H9 (cell line): ENCODE measurements at regions not wholly inside any gene's neighbourhood (a gene's known extent, or its start where the extent isn't known, plus 50 kb on each side); places are given as distances from the start of the nearest gene placed in this dataset.

Experiments used
- DNase-seq: peaks from one replicate; pipeline ENCODE4 v3.0.0-alpha.2; 2017
- H2AFZ ChIP-seq: one replicate; pipeline ENCODE4 v1.6.1; 2013; ENCODE audit warnings: mild to moderate bottlenecking, low read length, control low read depth, moderate library complexity
- H2AK5ac ChIP-seq: 2 replicates; pipeline ENCODE4 v1.6.1; 2013; ENCODE audit warnings: low read length, control low read depth, mixed read lengths; ENCODE audit not compliant: insufficient read length
- H2BK120ac ChIP-seq: one replicate; pipeline ENCODE4 v1.6.1; 2013; ENCODE audit warnings: low read depth, mild to moderate bottlenecking, low read length, control low read depth, inconsistent platforms; ENCODE audit not compliant: poor library complexity, severe bottlenecking
- H2BK12ac ChIP-seq: 2 replicates; pipeline ENCODE4 v1.6.1; 2013; ENCODE audit warnings: low read length, control low read depth, mixed read lengths, low read depth; ENCODE audit not compliant: insufficient read length
- H2BK15ac ChIP-seq: 2 replicates; pipeline ENCODE4 v1.6.1; 2013; ENCODE audit warnings: low read depth, low read length, control low read depth
- H2BK20ac ChIP-seq: one replicate; pipeline ENCODE4 v1.6.1; 2013; ENCODE audit warnings: low read depth, mild to moderate bottlenecking, low read length, control low read depth, inconsistent platforms; ENCODE audit not compliant: poor library complexity, severe bottlenecking
- H2BK5ac ChIP-seq: 2 replicates; pipeline ENCODE4 v1.6.1; 2013; ENCODE audit warnings: low read length, control low read depth, mixed read lengths; ENCODE audit not compliant: insufficient read length
- H3K14ac ChIP-seq: 2 replicates; pipeline ENCODE4 v1.6.1; 2013; ENCODE audit warnings: low read length, control low read depth; ENCODE audit not compliant: insufficient read depth
- H3K18ac ChIP-seq: 2 replicates; pipeline ENCODE4 v1.6.1; 2013; ENCODE audit warnings: low read depth, mild to moderate bottlenecking, mixed read lengths, low read length, control low read depth; ENCODE audit not compliant: insufficient read length
- H3K23ac ChIP-seq: 2 replicates; pipeline ENCODE4 v1.6.1; 2013; ENCODE audit warnings: low read length, control low read depth, mixed read lengths, low read depth; ENCODE audit not compliant: insufficient read length
- H3K23me2 ChIP-seq: 2 replicates; pipeline ENCODE4 v1.6.1; 2013; ENCODE audit warnings: low read depth, mild to moderate bottlenecking, mixed read lengths, low read length, control low read depth; ENCODE audit not compliant: insufficient read length, poor library complexity, severe bottlenecking
- H3K27ac ChIP-seq: 2 replicates; pipeline ENCODE4 v1.5.1; 2013; ENCODE audit warnings: low read length, control low read depth, mixed read lengths, low read depth; ENCODE audit not compliant: insufficient read length
- H3K27me3 ChIP-seq: 2 replicates; pipeline ENCODE4 v1.6.1; 2013; ENCODE audit warnings: low read length, control low read depth, inconsistent platforms; ENCODE audit not compliant: insufficient read depth
- H3K4ac ChIP-seq: 2 replicates; pipeline ENCODE4 v1.6.1; 2013; ENCODE audit warnings: low read depth, mild to moderate bottlenecking, control low read depth, inconsistent platforms, low read length, moderate library complexity
- H3K4me1 ChIP-seq: 2 replicates; pipeline ENCODE4 v1.6.1; 2013; ENCODE audit warnings: low read length, control low read depth, inconsistent platforms; ENCODE audit not compliant: insufficient read depth
- H3K4me2 ChIP-seq: 2 replicates; pipeline ENCODE4 v1.6.1; 2013; ENCODE audit warnings: low read length, control low read depth, mixed read lengths; ENCODE audit not compliant: insufficient read length, insufficient read depth
- H3K56ac ChIP-seq: 2 replicates; pipeline ENCODE4 v1.6.1; 2013; ENCODE audit warnings: low read depth, mild to moderate bottlenecking, mixed read lengths, low read length, control low read depth; ENCODE audit not compliant: insufficient read length
- H3K79me1 ChIP-seq: 2 replicates; pipeline ENCODE4 v1.6.1; 2013; ENCODE audit warnings: low read depth, mild to moderate bottlenecking, moderate library complexity, low read length, control low read depth, inconsistent platforms; ENCODE audit not compliant: insufficient read depth, poor library complexity, severe bottlenecking
- H3K79me2 ChIP-seq: 2 replicates; pipeline ENCODE4 v1.6.1; 2013; ENCODE audit warnings: low read length, control low read depth, inconsistent platforms; ENCODE audit not compliant: insufficient read depth
- H3K9ac ChIP-seq: 2 replicates; pipeline ENCODE4 v1.6.1; 2013; ENCODE audit warnings: low read length, control low read depth, mixed read lengths; ENCODE audit not compliant: insufficient read length; ENCODE audit errors: extremely low read depth
- H3K9me3 ChIP-seq: one replicate; pipeline ENCODE4 v1.6.1; 2013; ENCODE audit warnings: low read depth, low read length, inconsistent platforms; ENCODE audit not compliant: control insufficient read depth
- H3T11ph ChIP-seq: one replicate; pipeline ENCODE4 v1.6.1; 2013; ENCODE audit warnings: mild to moderate bottlenecking, low read length, control low read depth, inconsistent platforms
- H4K20me1 ChIP-seq: one replicate; pipeline ENCODE4 v1.6.1; 2013; ENCODE audit not compliant: control insufficient read depth, insufficient read length, insufficient read depth
- H4K5ac ChIP-seq: 2 replicates; pipeline ENCODE4 v1.6.1; 2013; ENCODE audit warnings: low read depth, mild to moderate bottlenecking, mixed read lengths, low read length, control low read depth; ENCODE audit not compliant: insufficient read length
- H4K8ac ChIP-seq: replicated peaks from 2 replicates; pipeline ENCODE4 v1.6.1; 2013; ENCODE audit warnings: low read length, control low read depth, mixed read lengths, low read depth; ENCODE audit not compliant: insufficient read length
- H4K91ac ChIP-seq: 2 replicates; pipeline ENCODE4 v1.6.1; 2013; ENCODE audit warnings: low read depth, mild to moderate bottlenecking, moderate library complexity, mixed read lengths, low read length, control low read depth; ENCODE audit not compliant: insufficient read length
- H3K27ac Mint-ChIP-seq, 3 experiments: 2 replicates in 2 of 3; 3 replicates in 1 of 3; pipeline ENCODE4 v1.8.0; 2020 to 2021; ENCODE audit warnings: mixed read lengths in 3 of 3, mild to moderate bottlenecking in 1 of 3, moderate library complexity in 1 of 3
- H3K27me3 Mint-ChIP-seq: 2 replicates; pipeline ENCODE4 v1.8.0; 2021; ENCODE audit warnings: low read depth, mild to moderate bottlenecking, moderate library complexity, mixed read lengths
- H3K36me3 Mint-ChIP-seq, 3 experiments: 2 replicates in 2 of 3; 3 replicates in 1 of 3; pipeline ENCODE4 v1.8.0; 2020 to 2021; ENCODE audit warnings: low read depth in 3 of 3, mixed read lengths in 3 of 3; ENCODE audit not compliant: insufficient read depth in 1 of 3
- H3K4me1 Mint-ChIP-seq, 2 experiments: 2 replicates each; pipeline ENCODE4 v1.8.0; 2020; ENCODE audit warnings: mixed read lengths in 2 of 2
- H3K4me3 Mint-ChIP-seq, 2 experiments: 2 replicates in 1 of 2; 3 replicates in 1 of 2; pipeline ENCODE4 v1.8.0; 2020 to 2021; ENCODE audit warnings: mild to moderate bottlenecking in 2 of 2, mixed read lengths in 2 of 2, moderate library complexity in 1 of 2
- H3K9me3 Mint-ChIP-seq, 2 experiments: 2 replicates in 1 of 2; 3 replicates in 1 of 2; pipeline ENCODE4 v1.8.0; 2020; ENCODE audit warnings: mild to moderate bottlenecking in 2 of 2, mixed read lengths in 2 of 2, moderate library complexity in 1 of 2
- TF ChIP-seq, protein P1 (sequence below): fragments of 200-600 bp; sonication (generic); conservative IDR thresholded peaks from 3 replicates; pipeline ENCODE4 v1.8.0; 2021; ENCODE audit warnings: antibody characterized with exemption, mild to moderate bottlenecking

DNA sequence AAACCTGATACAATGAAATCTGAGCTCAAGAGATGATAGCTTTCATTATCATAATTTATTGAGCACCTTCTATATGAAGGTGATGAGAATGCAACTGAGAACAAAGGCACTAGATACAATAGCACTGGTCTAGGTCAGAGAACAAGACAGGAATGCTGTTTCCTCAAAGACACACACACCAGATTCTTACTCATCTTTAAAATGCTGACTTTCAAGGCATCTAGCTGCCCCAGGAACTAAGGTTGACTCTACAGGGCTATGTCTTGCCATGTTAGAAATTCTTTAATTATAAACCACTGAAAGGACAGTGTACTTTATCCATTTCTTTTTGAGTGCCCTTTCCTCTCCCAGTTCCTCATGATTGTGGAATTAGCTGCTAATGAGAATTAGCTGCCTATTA, 195.4 kb upstream of the RMST start:
- H3K4me2 ChIP-seq: no peak overlapping the region
- Mint-ChIP-seq H3K4me3 (no peak overlapping the region), H3K36me3 (peaks cover 0 to 20% (median 2%) of the 10 kb centered on the region in 3 experiments; a peak in 5 of 7 replicates), H3K9me3 (peaks cover 13% of the 10 kb centered on the region in 2 experiments), H3K27ac (peak overlapping the region in 1 of 3 experiments; percentile 14; a peak in 2 of 7 replicates), H3K27me3 (no peaks in the 10 kb centered on the region), H3K4me1 (peaks cover 5 to 12% of the 10 kb centered on the region in 2 experiments)
- peaks cover 4% of the 10 kb centered on the region for H3K9me3 ChIP-seq
- no peaks in the 10 kb centered on the region for H3K27me3 ChIP-seq
- TF ChIP-seq, protein P1, sequence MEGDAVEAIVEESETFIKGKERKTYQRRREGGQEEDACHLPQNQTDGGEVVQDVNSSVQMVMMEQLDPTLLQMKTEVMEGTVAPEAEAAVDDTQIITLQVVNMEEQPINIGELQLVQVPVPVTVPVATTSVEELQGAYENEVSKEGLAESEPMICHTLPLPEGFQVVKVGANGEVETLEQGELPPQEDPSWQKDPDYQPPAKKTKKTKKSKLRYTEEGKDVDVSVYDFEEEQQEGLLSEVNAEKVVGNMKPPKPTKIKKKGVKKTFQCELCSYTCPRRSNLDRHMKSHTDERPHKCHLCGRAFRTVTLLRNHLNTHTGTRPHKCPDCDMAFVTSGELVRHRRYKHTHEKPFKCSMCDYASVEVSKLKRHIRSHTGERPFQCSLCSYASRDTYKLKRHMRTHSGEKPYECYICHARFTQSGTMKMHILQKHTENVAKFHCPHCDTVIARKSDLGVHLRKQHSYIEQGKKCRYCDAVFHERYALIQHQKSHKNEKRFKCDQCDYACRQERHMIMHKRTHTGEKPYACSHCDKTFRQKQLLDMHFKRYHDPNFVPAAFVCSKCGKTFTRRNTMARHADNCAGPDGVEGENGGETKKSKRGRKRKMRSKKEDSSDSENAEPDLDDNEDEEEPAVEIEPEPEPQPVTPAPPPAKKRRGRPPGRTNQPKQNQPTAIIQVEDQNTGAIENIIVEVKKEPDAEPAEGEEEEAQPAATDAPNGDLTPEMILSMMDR: no peak
- peak overlapping the region; percentile 75 for H2BK20ac ChIP-seq
- no peak overlapping the region for H2BK5ac ChIP-seq
- no peak overlapping the region for H3K14ac ChIP-seq
- no peak overlapping the region for H4K8ac ChIP-seq
- no peak overlapping the region for H3K23ac ChIP-seq
- no peak overlapping the region for H3K27ac ChIP-seq
- no peaks in the 10 kb centered on the region for H3K79me2 ChIP-seq
- no peaks in the 10 kb centered on the region; the same call in 1 of the 2 replicates for H3K4me1 ChIP-seq
- no peaks in the 10 kb centered on the region for H3K23me2 ChIP-seq
- no peak overlapping the region for H4K5ac ChIP-seq
- no peak overlapping the region for H2AK5ac ChIP-seq
- no peak overlapping the region for H2BK12ac ChIP-seq
- H3K4ac ChIP-seq: no peak overlapping the region
- no peak overlapping the region for H2AFZ ChIP-seq
- H3K18ac ChIP-seq: no peak overlapping the region
- no peak overlapping the region for H4K91ac ChIP-seq
- H2BK120ac ChIP-seq: no peak overlapping the region
- no peak overlapping the region for H3K56ac ChIP-seq
- no peak for DNase-seq
- no peaks in the 10 kb centered on the region for H4K20me1 ChIP-seq
- no peak overlapping the region for H3K9ac ChIP-seq
- H3T11ph ChIP-seq: no peak overlapping the region
- H2BK15ac ChIP-seq: no peak overlapping the region
- no peaks in the 10 kb centered on the region for H3K79me1 ChIP-seq
